ENCODE measurements at regions not wholly inside any gene's neighbourhood (a gene's known extent, or its start where the extent isn't known, plus 50 kb on each side); places are given as distances from the start of the nearest gene placed in this dataset.

GRCh38 chr10:47159361-47160260 lies 140.4 kb upstream of the GDF10 start:
- no peak overlapping the region for H3K4me2 ChIP-seq (replicated peaks; ENCODE audit: extremely low read depth, low read length, poor library complexity, severe bottlenecking)
- no peaks in the 10 kb centered on the region for H4K20me1 ChIP-seq (ENCODE audit: insufficient read depth, low read length)
- H3K4me1 ChIP-seq (ENCODE audit: control insufficient read depth in 1 of 2, insufficient read depth in 2 of 2, low read length in 2 of 2) = peaks cover 26 to 34% of the 10 kb centered on the region in 2 donors
- WGBS (ENCODE audit: insufficient coverage) = 95% methylated on average over 4 of the region's 7 CpGs
- no peak overlapping the region for H2AFZ ChIP-seq (ENCODE audit: insufficient read depth, low read depth, low read length, poor library complexity, severe bottlenecking)
- Mint-ChIP-seq H3K27ac (peak overlapping the region in 1 of 7 donors; percentile 57), H3K9me3 (peaks cover 12 to 21% (median 13%) of the 10 kb centered on the region in 7 donors), H3K4me3 (no peak overlapping the region), H3K36me3 (no peaks in the 10 kb centered on the region), H3K27me3 (ENCODE audit: low read depth in 3 of 3) (peaks cover 0 to 5% (median 1%) of the 10 kb centered on the region in 3 donors), H3K4me1 (peaks cover 28% of the 10 kb centered on the region)
- no peak overlapping the region for H3K27ac ChIP-seq (ENCODE audit: low read depth in 1 of 2, low read length in 2 of 2)
- no peak overlapping the region for H3K4me3 ChIP-seq (replicated peaks in 1 of 3; ENCODE audit: low read depth in 2 of 3, low read length in 3 of 3)
- H3K27me3 ChIP-seq (ENCODE audit: control insufficient read depth in 2 of 2, insufficient read depth in 2 of 2, low read length in 2 of 2) = no peaks in the 10 kb centered on the region
- no peak overlapping the region for H3K9ac ChIP-seq (ENCODE audit: insufficient read depth, low read length, poor library complexity, severe bottlenecking)
- H3K36me3 ChIP-seq (replicated peaks in 1 of 2; ENCODE audit: control insufficient read depth in 1 of 2, insufficient read depth in 2 of 2, low read length in 2 of 2) = no peaks in the 10 kb centered on the region
- peaks cover 9 to 14% of the 10 kb centered on the region in 2 donors for H3K9me3 ChIP-seq (replicated peaks in 1 of 2; ENCODE audit: control insufficient read depth in 1 of 2, insufficient read depth in 1 of 2, low read length in 2 of 2)
- TF ChIP-seq, protein P1, sequence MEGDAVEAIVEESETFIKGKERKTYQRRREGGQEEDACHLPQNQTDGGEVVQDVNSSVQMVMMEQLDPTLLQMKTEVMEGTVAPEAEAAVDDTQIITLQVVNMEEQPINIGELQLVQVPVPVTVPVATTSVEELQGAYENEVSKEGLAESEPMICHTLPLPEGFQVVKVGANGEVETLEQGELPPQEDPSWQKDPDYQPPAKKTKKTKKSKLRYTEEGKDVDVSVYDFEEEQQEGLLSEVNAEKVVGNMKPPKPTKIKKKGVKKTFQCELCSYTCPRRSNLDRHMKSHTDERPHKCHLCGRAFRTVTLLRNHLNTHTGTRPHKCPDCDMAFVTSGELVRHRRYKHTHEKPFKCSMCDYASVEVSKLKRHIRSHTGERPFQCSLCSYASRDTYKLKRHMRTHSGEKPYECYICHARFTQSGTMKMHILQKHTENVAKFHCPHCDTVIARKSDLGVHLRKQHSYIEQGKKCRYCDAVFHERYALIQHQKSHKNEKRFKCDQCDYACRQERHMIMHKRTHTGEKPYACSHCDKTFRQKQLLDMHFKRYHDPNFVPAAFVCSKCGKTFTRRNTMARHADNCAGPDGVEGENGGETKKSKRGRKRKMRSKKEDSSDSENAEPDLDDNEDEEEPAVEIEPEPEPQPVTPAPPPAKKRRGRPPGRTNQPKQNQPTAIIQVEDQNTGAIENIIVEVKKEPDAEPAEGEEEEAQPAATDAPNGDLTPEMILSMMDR (IDR thresholded peaks at IDR 0.05) = no peak
- intact Hi-C loops (cut with micrococcal nuclease) = no loop called here
- DNase-seq = peak in 1 of 3 donors; percentile 27
- H3K79me2 ChIP-seq (ENCODE audit: insufficient read depth, low read length) = no peaks in the 10 kb centered on the region

DNA sequence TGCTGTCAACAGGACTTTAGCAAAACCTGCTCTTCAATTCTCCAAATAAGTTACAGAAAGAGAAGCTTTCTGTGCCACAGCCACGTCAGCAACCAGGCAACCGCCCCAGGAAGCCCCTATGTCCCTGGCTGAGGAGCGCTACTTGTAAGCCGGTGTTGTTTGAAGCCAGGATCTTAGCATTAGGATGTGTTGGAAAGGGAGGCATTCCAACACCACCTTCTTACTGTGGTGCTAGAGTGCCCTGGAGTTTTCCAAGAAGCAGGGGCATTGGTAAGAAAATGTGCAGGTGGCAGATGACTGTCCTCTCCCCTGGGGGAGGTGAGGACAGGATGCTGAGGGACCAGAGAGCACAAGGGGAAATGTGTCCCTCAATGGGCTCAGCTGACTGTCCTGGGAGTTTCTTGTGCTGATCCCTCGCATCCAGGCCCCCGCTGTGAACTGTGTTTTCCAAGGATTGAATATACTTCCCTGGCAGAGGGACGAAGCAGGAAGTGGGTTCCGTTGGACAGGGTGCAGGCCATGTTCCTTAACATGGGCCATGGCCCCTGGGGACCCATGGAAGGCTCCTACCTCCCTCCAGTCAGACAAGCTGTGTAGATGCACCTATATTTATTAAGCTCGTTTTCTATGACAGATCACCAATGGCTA lies 139.6 kb upstream of the GDF10 start:
- H3K27me3 Mint-ChIP-seq (ENCODE audit: low read depth in 3 of 3) = peaks cover 0 to 6% (median 1%) of the 10 kb centered on the region in 3 donors
- peaks cover 4 to 14% (median 8%) of the 10 kb centered on the region in 7 donors for H3K9me3 Mint-ChIP-seq
- peak overlapping the region; percentile 0 to 71 for H3K27ac ChIP-seq (ENCODE audit: low read depth in 1 of 2, low read length in 2 of 2)
- H4K20me1 ChIP-seq (ENCODE audit: insufficient read depth, low read length) = no peaks in the 10 kb centered on the region
- H3K36me3 Mint-ChIP-seq = no peaks in the 10 kb centered on the region
- intact Hi-C loops (cut with micrococcal nuclease) = no loop called here
- peaks cover 33 to 42% of the 10 kb centered on the region in 2 donors for H3K4me1 ChIP-seq (ENCODE audit: control insufficient read depth in 1 of 2, insufficient read depth in 2 of 2, low read length in 2 of 2)
- 81% methylated on average over 4 of the region's 9 CpGs for WGBS (ENCODE audit: insufficient coverage)
- peak overlapping the region; percentile 24 to 92 (median 88) for H3K27ac Mint-ChIP-seq
- H3K4me3 Mint-ChIP-seq = peak overlapping the region in 1 of 2 donors; percentile 76
- peaks cover 3 to 7% of the 10 kb centered on the region in 2 donors for H3K9me3 ChIP-seq (replicated peaks in 1 of 2; ENCODE audit: control insufficient read depth in 1 of 2, insufficient read depth in 1 of 2, low read length in 2 of 2)
- no peaks in the 10 kb centered on the region for H3K79me2 ChIP-seq (ENCODE audit: insufficient read depth, low read length)
- DNase-seq = no peak
- H3K36me3 ChIP-seq (replicated peaks in 1 of 2; ENCODE audit: control insufficient read depth in 1 of 2, insufficient read depth in 2 of 2, low read length in 2 of 2) = no peaks in the 10 kb centered on the region
- no peak overlapping the region for H3K9ac ChIP-seq (ENCODE audit: insufficient read depth, low read length, poor library complexity, severe bottlenecking)
- TF ChIP-seq, protein P1 (IDR thresholded peaks at IDR 0.05) = no peak
- no peak overlapping the region for H2AFZ ChIP-seq (ENCODE audit: insufficient read depth, low read depth, low read length, poor library complexity, severe bottlenecking)
- H3K4me1 Mint-ChIP-seq = peaks cover 36% of the 10 kb centered on the region
- H3K4me3 ChIP-seq (replicated peaks in 1 of 3; ENCODE audit: low read depth in 2 of 3, low read length in 3 of 3) = peak overlapping the region in 1 of 3 experiments; percentile 19
- no peaks in the 10 kb centered on the region for H3K27me3 ChIP-seq (ENCODE audit: control insufficient read depth in 2 of 2, insufficient read depth in 2 of 2, low read length in 2 of 2)
- H3K4me2 ChIP-seq (replicated peaks; ENCODE audit: extremely low read depth, low read length, poor library complexity, severe bottlenecking) = peak overlapping the region; percentile 10
